ENCODE measurements at regions not wholly inside any gene's neighbourhood (a gene's known extent, or its start where the extent isn't known, plus 50 kb on each side); places are given as distances from the start of the nearest gene placed in this dataset.

- TF ChIP-seq, protein P1, sequence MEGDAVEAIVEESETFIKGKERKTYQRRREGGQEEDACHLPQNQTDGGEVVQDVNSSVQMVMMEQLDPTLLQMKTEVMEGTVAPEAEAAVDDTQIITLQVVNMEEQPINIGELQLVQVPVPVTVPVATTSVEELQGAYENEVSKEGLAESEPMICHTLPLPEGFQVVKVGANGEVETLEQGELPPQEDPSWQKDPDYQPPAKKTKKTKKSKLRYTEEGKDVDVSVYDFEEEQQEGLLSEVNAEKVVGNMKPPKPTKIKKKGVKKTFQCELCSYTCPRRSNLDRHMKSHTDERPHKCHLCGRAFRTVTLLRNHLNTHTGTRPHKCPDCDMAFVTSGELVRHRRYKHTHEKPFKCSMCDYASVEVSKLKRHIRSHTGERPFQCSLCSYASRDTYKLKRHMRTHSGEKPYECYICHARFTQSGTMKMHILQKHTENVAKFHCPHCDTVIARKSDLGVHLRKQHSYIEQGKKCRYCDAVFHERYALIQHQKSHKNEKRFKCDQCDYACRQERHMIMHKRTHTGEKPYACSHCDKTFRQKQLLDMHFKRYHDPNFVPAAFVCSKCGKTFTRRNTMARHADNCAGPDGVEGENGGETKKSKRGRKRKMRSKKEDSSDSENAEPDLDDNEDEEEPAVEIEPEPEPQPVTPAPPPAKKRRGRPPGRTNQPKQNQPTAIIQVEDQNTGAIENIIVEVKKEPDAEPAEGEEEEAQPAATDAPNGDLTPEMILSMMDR (tag by site-specific recombination; IDR thresholded peaks at IDR 0.05), result no peak
- TF ChIP-seq ZNF24 (tag by site-specific recombination; IDR thresholded peaks at IDR 0.05) (no peak), ZNF768 (tag by site-specific recombination; IDR thresholded peaks at IDR 0.05) (no peak), ZNF248 (tag by site-specific recombination; IDR thresholded peaks at IDR 0.05) (no peak), ZNF785 (tag by site-specific recombination; IDR thresholded peaks at IDR 0.05) (no peak), ZNF426 (tag by site-specific recombination; IDR thresholded peaks at IDR 0.05) (no peak), TCF7L2 (IDR thresholded peaks at IDR 0.05; ENCODE audit: borderline replicate concordance, low read depth, low read length) (no peak), ZNF341 (tag by site-specific recombination; IDR thresholded peaks at IDR 0.05; ENCODE audit: low read depth) (no peak), ZNF121 (tag by site-specific recombination; IDR thresholded peaks at IDR 0.05) (no peak)
- TF ChIP-seq, protein P2, sequence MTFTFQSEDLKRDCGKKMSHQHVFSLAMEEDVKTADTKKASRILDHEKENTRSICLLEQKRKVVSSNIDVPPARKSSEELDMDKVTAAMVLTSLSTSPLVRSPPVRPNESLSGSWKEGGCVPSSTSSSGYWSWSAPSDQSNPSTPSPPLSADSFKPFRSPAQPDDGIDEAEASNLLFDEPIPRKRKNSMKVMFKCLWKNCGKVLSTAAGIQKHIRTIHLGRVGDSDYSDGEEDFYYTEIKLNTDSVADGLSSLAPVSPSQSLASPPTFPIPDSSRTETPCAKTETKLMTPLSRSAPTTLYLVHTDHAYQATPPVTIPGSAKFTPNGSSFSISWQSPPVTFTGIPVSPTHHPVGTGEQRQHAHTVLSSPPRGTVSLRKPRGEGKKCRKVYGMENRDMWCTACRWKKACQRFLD (tag by site-specific recombination; IDR thresholded peaks at IDR 0.05), result no peak
- TF ChIP-seq, protein P3, sequence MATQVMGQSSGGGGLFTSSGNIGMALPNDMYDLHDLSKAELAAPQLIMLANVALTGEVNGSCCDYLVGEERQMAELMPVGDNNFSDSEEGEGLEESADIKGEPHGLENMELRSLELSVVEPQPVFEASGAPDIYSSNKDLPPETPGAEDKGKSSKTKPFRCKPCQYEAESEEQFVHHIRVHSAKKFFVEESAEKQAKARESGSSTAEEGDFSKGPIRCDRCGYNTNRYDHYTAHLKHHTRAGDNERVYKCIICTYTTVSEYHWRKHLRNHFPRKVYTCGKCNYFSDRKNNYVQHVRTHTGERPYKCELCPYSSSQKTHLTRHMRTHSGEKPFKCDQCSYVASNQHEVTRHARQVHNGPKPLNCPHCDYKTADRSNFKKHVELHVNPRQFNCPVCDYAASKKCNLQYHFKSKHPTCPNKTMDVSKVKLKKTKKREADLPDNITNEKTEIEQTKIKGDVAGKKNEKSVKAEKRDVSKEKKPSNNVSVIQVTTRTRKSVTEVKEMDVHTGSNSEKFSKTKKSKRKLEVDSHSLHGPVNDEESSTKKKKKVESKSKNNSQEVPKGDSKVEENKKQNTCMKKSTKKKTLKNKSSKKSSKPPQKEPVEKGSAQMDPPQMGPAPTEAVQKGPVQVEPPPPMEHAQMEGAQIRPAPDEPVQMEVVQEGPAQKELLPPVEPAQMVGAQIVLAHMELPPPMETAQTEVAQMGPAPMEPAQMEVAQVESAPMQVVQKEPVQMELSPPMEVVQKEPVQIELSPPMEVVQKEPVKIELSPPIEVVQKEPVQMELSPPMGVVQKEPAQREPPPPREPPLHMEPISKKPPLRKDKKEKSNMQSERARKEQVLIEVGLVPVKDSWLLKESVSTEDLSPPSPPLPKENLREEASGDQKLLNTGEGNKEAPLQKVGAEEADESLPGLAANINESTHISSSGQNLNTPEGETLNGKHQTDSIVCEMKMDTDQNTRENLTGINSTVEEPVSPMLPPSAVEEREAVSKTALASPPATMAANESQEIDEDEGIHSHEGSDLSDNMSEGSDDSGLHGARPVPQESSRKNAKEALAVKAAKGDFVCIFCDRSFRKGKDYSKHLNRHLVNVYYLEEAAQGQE (tag by site-specific recombination; IDR thresholded peaks at IDR 0.05), result no peak
Observed at GRCh38 chr14:57031474-57031873, 221.2 kb upstream of the OTX2 start.
